Endothelial cell of umbilical vein (primary cell): ENCODE measurements at regions not wholly inside any gene's neighbourhood (a gene's known extent, or its start where the extent isn't known, plus 50 kb on each side); places are given as distances from the start of the nearest gene placed in this dataset.

Source experiments
- BruUV-seq: library from RNA; stranded (reverse); fragments of 400-500 nt; replicated peaks from 2 replicates; lab custom pipeline; 2021; lab: Mats Ljungman, UMichigan
- CTCF ChIA-PET: fragments of 300-600, 350-600 bp; sonication (Branson Sonifier 250); formaldehyde crosslinking; loops from one replicate; lab custom pipeline; 2021; ENCODE audit warnings: antibody characterized with exemption, inconsistent platforms; lab: Charles Lee
- POLR2A ChIA-PET: fragments of 300-600, 350-600 bp; sonication (Branson Sonifier 250); formaldehyde crosslinking; loops from one replicate; lab custom pipeline; 2021; ENCODE audit warnings: antibody characterized with exemption, inconsistent platforms; lab: Charles Lee
- DNase-seq: peaks from one replicate; pipeline ENCODE4 v3.0.0-alpha.2; 2011; ENCODE audit warnings: low read depth, low spot score
- FAIRE-seq: peaks from 2 replicates; lab custom pipeline; 2011; peaks lifted over from hg19 to GRCh38; lab: Jason Lieb, UNC
- H2AFZ ChIP-seq: 2 replicates; pipeline ENCODE4 v1.6.0; 2012; ENCODE audit warnings: low read depth, low read length, control low read depth, inconsistent platforms
- H3K27ac ChIP-seq: 2 replicates; pipeline ENCODE4 v1.5.1; 2011; ENCODE audit warnings: low read depth, mild to moderate bottlenecking, control low read depth, low read length, moderate library complexity; ENCODE audit not compliant: insufficient read depth
- H3K27me3 ChIP-seq, 2 experiments: 2 replicates each; pipeline versions ENCODE4 v1.6.0 to v1.6.1; 2011; ENCODE audit warnings: low read length in 2 of 2, mixed read lengths in 1 of 2; ENCODE audit not compliant: control insufficient read depth in 2 of 2, insufficient read depth in 2 of 2
- H3K36me3 ChIP-seq, 2 experiments: 2 replicates in 1 of 2; 3 replicates in 1 of 2; pipeline ENCODE4 v1.5.1; 2011; ENCODE audit warnings: low read length in 2 of 2, mild to moderate bottlenecking in 1 of 2, moderate library complexity in 1 of 2; ENCODE audit not compliant: control insufficient read depth in 2 of 2, insufficient read depth in 2 of 2; ENCODE audit errors: extremely low read depth in 1 of 2
- H3K4me1 ChIP-seq: 3 replicates; pipeline ENCODE4 v1.5.1; 2011; ENCODE audit warnings: mild to moderate bottlenecking, low read length; ENCODE audit not compliant: control insufficient read depth, insufficient read depth; ENCODE audit errors: extremely low read depth
- H3K4me2 ChIP-seq: 2 replicates; pipeline ENCODE4 v1.6.1; 2011; ENCODE audit warnings: low read length, control low read depth, mixed read lengths; ENCODE audit not compliant: insufficient read depth
- H3K4me3 ChIP-seq, 3 experiments: fragments of 200-600 bp in 1 of 3; sonication (generic), shearing (Covaris generic) in 1 of 3; replicated peaks in 1 of 3; 2 replicates each; pipeline ENCODE4 v1.5.1; 2011 to 2016; ENCODE audit warnings: control low read depth in 3 of 3, low read length in 3 of 3, mild to moderate bottlenecking in 2 of 3, inconsistent platforms in 1 of 3, low read depth in 1 of 3, moderate library complexity in 1 of 3; ENCODE audit not compliant: insufficient read depth in 1 of 3
- H3K79me2 ChIP-seq: 2 replicates; pipeline ENCODE4 v1.6.0; 2012; ENCODE audit warnings: low read length, inconsistent platforms; ENCODE audit not compliant: control insufficient read depth, insufficient read depth
- H3K9ac ChIP-seq: replicated peaks from 2 replicates; pipeline ENCODE3; 2011; ENCODE audit warnings: low read length, control low read depth; ENCODE audit not compliant: insufficient read depth; ENCODE audit errors: extremely low read depth
- H3K9me1 ChIP-seq: replicated peaks from 3 replicates; pipeline ENCODE4 v1.6.0; 2011; ENCODE audit warnings: mild to moderate bottlenecking, low read length; ENCODE audit not compliant: control insufficient read depth, insufficient read depth; ENCODE audit errors: extremely low read depth
- H3K9me3 ChIP-seq: replicated peaks from 2 replicates; pipeline ENCODE4 v1.5.1; 2012; ENCODE audit warnings: low read length, inconsistent platforms; ENCODE audit not compliant: control insufficient read depth, insufficient read depth
- H4K20me1 ChIP-seq: replicated peaks from 2 replicates; pipeline ENCODE3; 2011; ENCODE audit warnings: mild to moderate bottlenecking, low read length; ENCODE audit not compliant: control insufficient read depth, insufficient read depth; ENCODE audit errors: extremely low read depth
- EZH2 ChIP-seq: IDR thresholded peaks from 2 replicates; pipeline ENCODE4 v1.6.1; 2012; ENCODE audit warnings: borderline replicate concordance, low read depth, mild to moderate bottlenecking, moderate library complexity, low read length, inconsistent platforms; ENCODE audit not compliant: severe bottlenecking
- FOS ChIP-seq: IDR thresholded peaks from 2 replicates; pipeline ENCODE4 v1.6.1; 2011; ENCODE audit warnings: mild to moderate bottlenecking, low read length, moderate library complexity, borderline replicate concordance; ENCODE audit not compliant: insufficient read depth
- GATA2 ChIP-seq: IDR thresholded peaks from 2 replicates; pipeline ENCODE4 v1.7.0; 2011; ENCODE audit warnings: low read depth, mild to moderate bottlenecking, moderate library complexity, mixed read lengths, low read length; ENCODE audit not compliant: insufficient read length, insufficient read depth
- JUN ChIP-seq: IDR thresholded peaks from 2 replicates; pipeline ENCODE4 v1.6.1; 2011; ENCODE audit warnings: borderline replicate concordance, low read depth; ENCODE audit not compliant: insufficient read length, insufficient read depth
- MYC ChIP-seq: IDR thresholded peaks from one replicate; pipeline ENCODE4 v1.6.1; 2011; ENCODE audit warnings: mild to moderate bottlenecking, low read depth, low read length
- POLR2A ChIP-seq: IDR thresholded peaks from 2 replicates; pipeline ENCODE4 v1.6.1; 2012; ENCODE audit warnings: low read depth, mild to moderate bottlenecking, control low read depth, low read length
- POLR2AphosphoS5 ChIP-seq: IDR thresholded peaks from 2 replicates; pipeline ENCODE4 v1.6.1; 2012; ENCODE audit warnings: low read depth, mild to moderate bottlenecking, control low read depth, low read length, moderate library complexity; ENCODE audit not compliant: insufficient read depth
- dilution Hi-C: fragments of 300-500 bp; cut with MboI; formaldehyde crosslinking; loops from one replicate; pipeline ENCODE4 v1.15.0; 2019; ENCODE audit warnings: low sequenced_read_pairs; ENCODE audit not compliant: extremely low pct_ligation_motif_present
- intact Hi-C: fragments of 100-400 bp; cut with micrococcal nuclease; formaldehyde crosslinking; loops from one replicate; pipeline ENCODE4 v1.10.0; 2022
- TF ChIP-seq, protein P1 (sequence below), 2 donors: IDR thresholded peaks; 1 replicate in 1 of 2; 2 replicates in 1 of 2; pipeline ENCODE4 v1.5.1; 2011; ENCODE audit warnings: low read length in 2 of 2, mild to moderate bottlenecking in 2 of 2, moderate library complexity in 2 of 2, control low read depth in 1 of 2, inconsistent platforms in 1 of 2, low read depth in 1 of 2; ENCODE audit not compliant: insufficient read depth in 1 of 2; ENCODE audit errors: extremely low read depth in 1 of 2
- TF ChIP-seq, protein P2 (sequence below): IDR thresholded peaks from 2 replicates; pipeline ENCODE4 v1.6.1; 2011; ENCODE audit not compliant: insufficient read depth, insufficient read length

DNA sequence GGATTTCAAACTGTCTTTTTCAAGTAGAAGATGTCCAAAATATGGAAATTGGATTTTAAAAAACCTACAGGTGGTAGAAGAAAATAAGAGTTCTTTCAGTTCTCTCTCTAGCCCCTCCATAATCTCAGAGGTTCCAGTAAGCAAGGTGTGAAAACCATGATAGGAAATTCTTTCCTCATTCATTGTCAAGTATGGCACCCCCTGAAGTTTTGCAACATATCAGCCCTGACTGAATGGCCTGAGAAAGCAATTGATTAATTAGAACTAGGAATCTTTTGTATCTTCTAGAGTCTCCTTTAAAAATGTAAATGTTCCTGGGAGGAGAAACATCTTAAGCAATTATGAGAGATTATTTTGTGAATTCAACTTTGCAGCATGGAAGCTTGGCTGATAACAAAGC lies 198.7 kb upstream of the STXBP5 start:
- H4K20me1 ChIP-seq: no peaks in the 10 kb centered on the region
- no peaks in the 10 kb centered on the region for H3K79me2 ChIP-seq
- no peaks in the 10 kb centered on the region for H3K9me1 ChIP-seq
- no peaks in the 10 kb centered on the region for H3K4me1 ChIP-seq
- CTCF ChIA-PET: interaction anchor here (1.5 kb wide), 1 partner anchor 19 kb away, joined by 3 read pairs; no protein-coding TSS in a partner anchor
- no peaks in the 10 kb centered on the region for H3K27me3 ChIP-seq
- no TSS peak for BruUV-seq
- intact Hi-C loops: loop anchor here (5.0 kb wide), 1 partner anchor 148 kb away; no protein-coding TSS in a partner anchor
- no peak overlapping the region for H3K4me3 ChIP-seq
- TF ChIP-seq JUN (no peak), MYC (no peak), POLR2AphosphoS5 (no peak), EZH2 (no peak), POLR2A (no peak), GATA2 (no peak), FOS (no peak)
- TF ChIP-seq, protein P1, sequence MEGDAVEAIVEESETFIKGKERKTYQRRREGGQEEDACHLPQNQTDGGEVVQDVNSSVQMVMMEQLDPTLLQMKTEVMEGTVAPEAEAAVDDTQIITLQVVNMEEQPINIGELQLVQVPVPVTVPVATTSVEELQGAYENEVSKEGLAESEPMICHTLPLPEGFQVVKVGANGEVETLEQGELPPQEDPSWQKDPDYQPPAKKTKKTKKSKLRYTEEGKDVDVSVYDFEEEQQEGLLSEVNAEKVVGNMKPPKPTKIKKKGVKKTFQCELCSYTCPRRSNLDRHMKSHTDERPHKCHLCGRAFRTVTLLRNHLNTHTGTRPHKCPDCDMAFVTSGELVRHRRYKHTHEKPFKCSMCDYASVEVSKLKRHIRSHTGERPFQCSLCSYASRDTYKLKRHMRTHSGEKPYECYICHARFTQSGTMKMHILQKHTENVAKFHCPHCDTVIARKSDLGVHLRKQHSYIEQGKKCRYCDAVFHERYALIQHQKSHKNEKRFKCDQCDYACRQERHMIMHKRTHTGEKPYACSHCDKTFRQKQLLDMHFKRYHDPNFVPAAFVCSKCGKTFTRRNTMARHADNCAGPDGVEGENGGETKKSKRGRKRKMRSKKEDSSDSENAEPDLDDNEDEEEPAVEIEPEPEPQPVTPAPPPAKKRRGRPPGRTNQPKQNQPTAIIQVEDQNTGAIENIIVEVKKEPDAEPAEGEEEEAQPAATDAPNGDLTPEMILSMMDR (IDR thresholded peaks at IDR 0.05; ENCODE audit: extremely low read depth in 1 of 2, insufficient read depth in 1 of 2, low read depth in 1 of 2, low read length in 2 of 2): no peak
- TF ChIP-seq, protein P2, sequence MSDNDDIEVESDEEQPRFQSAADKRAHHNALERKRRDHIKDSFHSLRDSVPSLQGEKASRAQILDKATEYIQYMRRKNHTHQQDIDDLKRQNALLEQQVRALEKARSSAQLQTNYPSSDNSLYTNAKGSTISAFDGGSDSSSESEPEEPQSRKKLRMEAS: no peak
- no peaks in the 10 kb centered on the region for H3K9me3 ChIP-seq
- DNase-seq (no peak), FAIRE-seq (no peak)
- POLR2A ChIA-PET: no interaction called here
- H3K36me3 ChIP-seq: no peaks in the 10 kb centered on the region
- H3K9ac ChIP-seq: no peak overlapping the region
- H2AFZ ChIP-seq: no peak overlapping the region
- H3K27ac ChIP-seq: no peak overlapping the region
- dilution Hi-C loops: no loop called here
- no peak overlapping the region for H3K4me2 ChIP-seq
